Keratinocyte (primary cell): ENCODE measurements at regions not wholly inside any gene's neighbourhood (a gene's known extent, or its start where the extent isn't known, plus 50 kb on each side); places are given as distances from the start of the nearest gene placed in this dataset.

ENCODE experiments used
- DNase-seq: peaks from one replicate; pipeline ENCODE4 v3.0.0-alpha.2; 2011; ENCODE audit warnings: low read depth, missing footprints, low spot score
- FAIRE-seq: peaks from 2 replicates; lab custom pipeline; 2011; peaks lifted over from hg19 to GRCh38; lab: Jason Lieb, UNC
- H2AFZ ChIP-seq: 2 replicates; pipeline ENCODE4 v1.6.0; 2012; ENCODE audit warnings: low read length, control low read depth, inconsistent platforms; ENCODE audit not compliant: control insufficient read depth
- H3K27ac ChIP-seq: 2 replicates; pipeline ENCODE4 v1.5.1; 2011; ENCODE audit warnings: low read length; ENCODE audit not compliant: control insufficient read depth, insufficient read depth
- H3K27me3 ChIP-seq: 3 replicates; pipeline ENCODE4 v1.6.0; 2011; ENCODE audit warnings: low read length; ENCODE audit not compliant: control insufficient read depth, insufficient read depth; ENCODE audit errors: extremely low read depth
- H3K36me3 ChIP-seq, 2 experiments: 2 replicates in 1 of 2; 3 replicates in 1 of 2; pipeline ENCODE4 v1.5.1; 2011; ENCODE audit warnings: low read length in 2 of 2, mild to moderate bottlenecking in 1 of 2; ENCODE audit not compliant: control insufficient read depth in 2 of 2, insufficient read depth in 2 of 2; ENCODE audit errors: extremely low read depth in 1 of 2
- H3K4me1 ChIP-seq: 3 replicates; pipeline ENCODE4 v1.5.1; 2011; ENCODE audit warnings: low read length; ENCODE audit not compliant: control insufficient read depth, insufficient read depth; ENCODE audit errors: extremely low read depth
- H3K4me2 ChIP-seq: 3 replicates; pipeline ENCODE4 v1.6.0; 2011; ENCODE audit warnings: low read depth, low read length; ENCODE audit not compliant: control insufficient read depth, insufficient read depth; ENCODE audit errors: extremely low read depth
- H3K4me3 ChIP-seq, 3 experiments: fragments of 200-600 bp in 1 of 3; sonication (generic) in 1 of 3; 2 replicates in 2 of 3; 3 replicates in 1 of 3; pipeline ENCODE4 v1.5.1; 2011 to 2016; ENCODE audit warnings: low read length in 3 of 3, mild to moderate bottlenecking in 3 of 3, control low read depth in 2 of 3, inconsistent platforms in 1 of 3, low read depth in 1 of 3, mixed read lengths in 1 of 3, mixed run types in 1 of 3, moderate library complexity in 1 of 3; ENCODE audit not compliant: control insufficient read depth in 2 of 3, insufficient read depth in 2 of 3; ENCODE audit errors: extremely low read depth in 1 of 3
- H3K79me2 ChIP-seq: 2 replicates; pipeline ENCODE4 v1.6.0; 2012; ENCODE audit warnings: low read length; ENCODE audit not compliant: control insufficient read depth, insufficient read depth
- H3K9ac ChIP-seq: 3 replicates; pipeline ENCODE4 v1.6.0; 2011; ENCODE audit warnings: low read length; ENCODE audit not compliant: control insufficient read depth, insufficient read depth; ENCODE audit errors: extremely low read depth
- H3K9me1 ChIP-seq: 3 replicates; pipeline ENCODE4 v1.6.0; 2011; ENCODE audit warnings: low read length; ENCODE audit not compliant: control insufficient read depth, insufficient read depth; ENCODE audit errors: extremely low read depth
- H3K9me3 ChIP-seq: 2 replicates; pipeline ENCODE4 v1.5.1; 2012; ENCODE audit warnings: low read depth, low read length; ENCODE audit not compliant: control insufficient read depth
- H4K20me1 ChIP-seq: 3 replicates; pipeline ENCODE4 v1.6.0; 2011; ENCODE audit warnings: low read length; ENCODE audit not compliant: control insufficient read depth, insufficient read depth; ENCODE audit errors: extremely low read depth
- EZH2 ChIP-seq: IDR thresholded peaks from one replicate; pipeline ENCODE4 v1.6.1; 2012; ENCODE audit warnings: inconsistent platforms, mild to moderate bottlenecking, low read length, moderate library complexity
- dilution Hi-C: fragments of 300-500 bp; cut with MboI; formaldehyde crosslinking; loops from one replicate; pipeline ENCODE4 v1.7.0; 2020; ENCODE audit warnings: low sequenced_read_pairs; ENCODE audit not compliant: extremely low pct_ligation_motif_present
- TF ChIP-seq, protein P1 (sequence below), 3 experiments: IDR thresholded peaks in 1 of 3; conservative IDR thresholded peaks in 1 of 3; optimal IDR thresholded peaks in 1 of 3; 2 replicates in 2 of 3; 3 replicates in 1 of 3; pipeline versions ENCODE3 to v1.5.1; 2011; ENCODE audit warnings: low read length in 3 of 3, mild to moderate bottlenecking in 3 of 3, moderate library complexity in 2 of 3, control low read depth in 1 of 3, inconsistent platforms in 1 of 3; ENCODE audit not compliant: insufficient read depth in 2 of 3; ENCODE audit errors: extremely low read depth in 1 of 3

DNA sequence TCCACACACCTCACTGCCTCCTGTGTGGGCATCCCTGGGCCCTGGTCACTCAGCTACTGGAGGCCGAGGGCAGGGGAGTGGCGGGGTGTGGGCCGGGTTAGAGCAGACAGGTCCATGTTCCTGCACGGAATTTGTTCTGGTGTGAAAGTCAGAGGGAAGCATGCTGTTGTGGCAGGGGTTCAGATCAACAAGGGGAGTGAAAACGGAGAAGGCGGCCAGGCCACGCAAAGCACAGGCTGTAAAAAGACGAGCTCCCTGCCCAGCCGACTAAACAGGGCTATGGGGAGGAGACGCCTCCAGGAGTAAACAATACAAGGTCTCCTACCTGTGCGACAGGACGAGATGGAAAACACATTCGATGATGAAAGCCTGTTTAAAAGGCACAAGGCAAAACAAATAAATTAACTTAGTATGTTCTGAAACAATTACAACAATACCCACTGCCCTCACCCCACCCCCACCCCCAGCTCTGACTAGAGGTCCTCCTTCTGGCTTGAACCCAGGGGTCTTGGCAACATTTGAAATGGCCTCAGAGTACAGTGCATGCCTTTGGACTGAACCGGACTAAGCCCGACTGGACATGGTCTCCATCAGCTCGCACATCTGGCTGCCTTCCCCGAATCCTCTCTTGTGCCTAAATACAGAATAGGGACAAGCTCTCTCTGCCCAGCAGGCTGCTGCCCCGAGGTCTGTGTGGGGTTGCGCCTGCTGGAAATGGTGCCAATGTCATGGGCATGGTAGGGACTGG is 274.9 kb upstream of the DIO3 start:
- FAIRE-seq: no peak

DNA sequence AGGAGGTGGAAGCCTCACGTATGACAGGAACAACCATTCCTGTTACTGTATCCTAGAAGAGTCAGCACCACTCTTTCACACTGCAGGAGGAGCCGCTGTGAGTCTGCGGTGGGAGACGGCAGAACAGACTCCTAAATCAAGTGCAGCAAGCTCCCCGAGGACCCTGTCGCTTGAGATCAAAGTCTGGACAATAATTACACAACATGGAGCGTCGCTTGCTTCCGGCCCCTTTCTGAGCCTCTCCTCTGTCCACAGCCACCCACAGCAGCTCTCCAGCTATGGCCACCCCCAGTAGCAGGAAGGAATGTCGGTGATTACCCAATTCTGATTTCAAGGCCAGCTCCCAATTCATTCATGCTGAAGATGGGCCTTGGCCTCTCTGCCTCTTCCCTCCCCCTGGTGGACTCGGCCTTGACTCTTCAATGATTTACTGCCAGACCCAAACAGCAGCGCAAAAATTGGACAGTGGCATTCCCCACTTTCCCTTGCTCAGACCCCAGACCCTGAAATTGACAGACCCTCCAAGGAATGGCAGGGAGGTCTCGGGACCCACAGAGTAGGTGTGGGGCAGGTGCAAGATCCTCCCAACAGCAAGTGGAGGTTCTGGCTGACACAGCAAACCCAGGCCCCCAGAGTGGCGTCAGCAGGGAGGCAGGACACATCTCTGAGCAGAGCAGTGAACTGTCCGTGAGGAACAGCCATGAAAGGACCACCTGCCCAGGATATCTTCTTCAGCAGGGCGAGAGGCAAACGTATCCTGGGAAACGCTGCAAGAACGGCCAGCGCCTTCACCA is 272.7 kb upstream of the DIO3 start:
- TF ChIP-seq, protein P1, sequence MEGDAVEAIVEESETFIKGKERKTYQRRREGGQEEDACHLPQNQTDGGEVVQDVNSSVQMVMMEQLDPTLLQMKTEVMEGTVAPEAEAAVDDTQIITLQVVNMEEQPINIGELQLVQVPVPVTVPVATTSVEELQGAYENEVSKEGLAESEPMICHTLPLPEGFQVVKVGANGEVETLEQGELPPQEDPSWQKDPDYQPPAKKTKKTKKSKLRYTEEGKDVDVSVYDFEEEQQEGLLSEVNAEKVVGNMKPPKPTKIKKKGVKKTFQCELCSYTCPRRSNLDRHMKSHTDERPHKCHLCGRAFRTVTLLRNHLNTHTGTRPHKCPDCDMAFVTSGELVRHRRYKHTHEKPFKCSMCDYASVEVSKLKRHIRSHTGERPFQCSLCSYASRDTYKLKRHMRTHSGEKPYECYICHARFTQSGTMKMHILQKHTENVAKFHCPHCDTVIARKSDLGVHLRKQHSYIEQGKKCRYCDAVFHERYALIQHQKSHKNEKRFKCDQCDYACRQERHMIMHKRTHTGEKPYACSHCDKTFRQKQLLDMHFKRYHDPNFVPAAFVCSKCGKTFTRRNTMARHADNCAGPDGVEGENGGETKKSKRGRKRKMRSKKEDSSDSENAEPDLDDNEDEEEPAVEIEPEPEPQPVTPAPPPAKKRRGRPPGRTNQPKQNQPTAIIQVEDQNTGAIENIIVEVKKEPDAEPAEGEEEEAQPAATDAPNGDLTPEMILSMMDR (optimal IDR thresholded peaks at IDR 0.05 in 1 of 3, IDR thresholded peaks at IDR 0.05 in 1 of 3, conservative IDR thresholded peaks at IDR 0.05 in 1 of 3; ENCODE audit: extremely low read depth in 1 of 3, insufficient read depth in 2 of 3, low read length in 3 of 3): no peak
- no peak for TF ChIP-seq EZH2
- Histone ChIP-seq H3K9me1 (no peaks in the 10 kb centered on the region), H3K4me1 (no peaks in the 10 kb centered on the region), H3K4me2 (no peak overlapping the region), H2AFZ (no peak overlapping the region), H3K4me3 (no peak overlapping the region), H3K79me2 (no peaks in the 10 kb centered on the region), H3K27ac (no peak overlapping the region), H4K20me1 (no peaks in the 10 kb centered on the region), H3K9me3 (peaks cover 12% of the 10 kb centered on the region), H3K9ac (no peak overlapping the region), H3K27me3 (no peaks in the 10 kb centered on the region), H3K36me3 (no peaks in the 10 kb centered on the region)
- dilution Hi-C loops: no loop called here
- FAIRE-seq: no peak
- DNase-seq: no peak

More for the DNA sequence above, 274.9 kb upstream of the DIO3 start:
- H3K27ac ChIP-seq: no peak overlapping the region
- no peak overlapping the region for H3K4me2 ChIP-seq
- H3K4me3 ChIP-seq: no peak overlapping the region
- no peak for DNase-seq
- no peaks in the 10 kb centered on the region for H3K27me3 ChIP-seq
- H3K9ac ChIP-seq: no peak overlapping the region
- H3K4me1 ChIP-seq: no peaks in the 10 kb centered on the region
- TF ChIP-seq EZH2: no peak
- TF ChIP-seq, protein P1 (optimal IDR thresholded peaks at IDR 0.05 in 1 of 3, IDR thresholded peaks at IDR 0.05 in 1 of 3, conservative IDR thresholded peaks at IDR 0.05 in 1 of 3; ENCODE audit: extremely low read depth in 1 of 3, insufficient read depth in 2 of 3, low read length in 3 of 3): no peak
- no peaks in the 10 kb centered on the region for H3K9me1 ChIP-seq
- no peaks in the 10 kb centered on the region for H3K79me2 ChIP-seq
- no peaks in the 10 kb centered on the region for H4K20me1 ChIP-seq
- H3K36me3 ChIP-seq: no peaks in the 10 kb centered on the region
- no peak overlapping the region for H2AFZ ChIP-seq
- dilution Hi-C loops: no loop called here
- peaks cover 12% of the 10 kb centered on the region for H3K9me3 ChIP-seq
